ENCODE measurements at regions not wholly inside any gene's neighbourhood (a gene's known extent, or its start where the extent isn't known, plus 50 kb on each side); places are given as distances from the start of the nearest gene placed in this dataset.

GRCh38 chr13:50459046-50459445 is 384.4 kb downstream of the DLEU7 start:
- TF ChIP-seq, protein P1, sequence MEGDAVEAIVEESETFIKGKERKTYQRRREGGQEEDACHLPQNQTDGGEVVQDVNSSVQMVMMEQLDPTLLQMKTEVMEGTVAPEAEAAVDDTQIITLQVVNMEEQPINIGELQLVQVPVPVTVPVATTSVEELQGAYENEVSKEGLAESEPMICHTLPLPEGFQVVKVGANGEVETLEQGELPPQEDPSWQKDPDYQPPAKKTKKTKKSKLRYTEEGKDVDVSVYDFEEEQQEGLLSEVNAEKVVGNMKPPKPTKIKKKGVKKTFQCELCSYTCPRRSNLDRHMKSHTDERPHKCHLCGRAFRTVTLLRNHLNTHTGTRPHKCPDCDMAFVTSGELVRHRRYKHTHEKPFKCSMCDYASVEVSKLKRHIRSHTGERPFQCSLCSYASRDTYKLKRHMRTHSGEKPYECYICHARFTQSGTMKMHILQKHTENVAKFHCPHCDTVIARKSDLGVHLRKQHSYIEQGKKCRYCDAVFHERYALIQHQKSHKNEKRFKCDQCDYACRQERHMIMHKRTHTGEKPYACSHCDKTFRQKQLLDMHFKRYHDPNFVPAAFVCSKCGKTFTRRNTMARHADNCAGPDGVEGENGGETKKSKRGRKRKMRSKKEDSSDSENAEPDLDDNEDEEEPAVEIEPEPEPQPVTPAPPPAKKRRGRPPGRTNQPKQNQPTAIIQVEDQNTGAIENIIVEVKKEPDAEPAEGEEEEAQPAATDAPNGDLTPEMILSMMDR (IDR thresholded peaks at IDR 0.05; ENCODE audit: insufficient read depth, low read depth, low read length): no peak
- no peak for TF ChIP-seq EZH2 (IDR thresholded peaks at IDR 0.05; ENCODE audit: insufficient read depth, low read length)

All from astrocyte (in vitro differentiated cells and primary cell).